ENCODE measurements at regions not wholly inside any gene's neighbourhood (a gene's known extent, or its start where the extent isn't known, plus 50 kb on each side); places are given as distances from the start of the nearest gene placed in this dataset.

DNA sequence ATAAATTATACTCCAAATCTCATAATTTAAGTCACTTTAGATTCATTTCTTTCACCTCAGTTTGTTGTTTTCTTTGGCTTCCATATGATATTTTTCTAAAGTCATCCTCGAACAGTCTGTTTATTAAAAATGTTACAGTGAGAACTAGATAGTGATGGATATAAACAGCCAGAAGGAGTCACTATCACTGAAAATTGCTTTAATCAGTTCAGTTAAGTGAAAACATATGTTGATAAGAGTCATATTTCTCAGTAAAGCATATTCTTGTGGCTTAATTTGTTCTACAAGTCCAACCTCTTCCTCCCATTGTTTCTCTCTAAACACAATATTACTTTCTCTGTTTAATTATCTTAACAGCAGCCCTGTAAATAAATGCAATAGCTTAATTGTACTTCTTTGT lies 427.5 kb upstream of the ALCAM start:
- H3K9me3 ChIP-seq = no peaks in the 10 kb centered on the region
- no peak for DNase-seq
- Mint-ChIP-seq H3K27ac (ENCODE audit: unreplicated experiment) (no peak overlapping the region), H3K4me3 (ENCODE audit: unreplicated experiment) (no peak overlapping the region), H3K4me1 (ENCODE audit: low read depth, unreplicated experiment) (no peaks in the 10 kb centered on the region), H3K27me3 (ENCODE audit: insufficient read depth, unreplicated experiment) (no peaks in the 10 kb centered on the region), H3K9me3 (ENCODE audit: unreplicated experiment) (no peaks in the 10 kb centered on the region), H3K36me3 (ENCODE audit: insufficient read depth, unreplicated experiment) (no peaks in the 10 kb centered on the region)
- TF ChIP-seq, protein P1, sequence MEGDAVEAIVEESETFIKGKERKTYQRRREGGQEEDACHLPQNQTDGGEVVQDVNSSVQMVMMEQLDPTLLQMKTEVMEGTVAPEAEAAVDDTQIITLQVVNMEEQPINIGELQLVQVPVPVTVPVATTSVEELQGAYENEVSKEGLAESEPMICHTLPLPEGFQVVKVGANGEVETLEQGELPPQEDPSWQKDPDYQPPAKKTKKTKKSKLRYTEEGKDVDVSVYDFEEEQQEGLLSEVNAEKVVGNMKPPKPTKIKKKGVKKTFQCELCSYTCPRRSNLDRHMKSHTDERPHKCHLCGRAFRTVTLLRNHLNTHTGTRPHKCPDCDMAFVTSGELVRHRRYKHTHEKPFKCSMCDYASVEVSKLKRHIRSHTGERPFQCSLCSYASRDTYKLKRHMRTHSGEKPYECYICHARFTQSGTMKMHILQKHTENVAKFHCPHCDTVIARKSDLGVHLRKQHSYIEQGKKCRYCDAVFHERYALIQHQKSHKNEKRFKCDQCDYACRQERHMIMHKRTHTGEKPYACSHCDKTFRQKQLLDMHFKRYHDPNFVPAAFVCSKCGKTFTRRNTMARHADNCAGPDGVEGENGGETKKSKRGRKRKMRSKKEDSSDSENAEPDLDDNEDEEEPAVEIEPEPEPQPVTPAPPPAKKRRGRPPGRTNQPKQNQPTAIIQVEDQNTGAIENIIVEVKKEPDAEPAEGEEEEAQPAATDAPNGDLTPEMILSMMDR (IDR thresholded peaks at IDR 0.05; ENCODE audit: insufficient read depth in 1 of 2, low read depth in 1 of 2, low read length in 1 of 2, severe bottlenecking in 1 of 2, unreplicated experiment in 1 of 2) = no peak
- intact Hi-C loops (cut with micrococcal nuclease; ENCODE audit: unreplicated experiment) = no loop called here
- H3K4me1 ChIP-seq = no peaks in the 10 kb centered on the region
- no peaks in the 10 kb centered on the region for H3K27me3 ChIP-seq (replicated peaks; ENCODE audit: control insufficient read depth, insufficient read depth, low read length)
- ChIA-PET POLR2A (no interaction called here), CTCF (no interaction called here)
- H3K4me3 ChIP-seq (ENCODE audit: low read depth, low read length) = no peak overlapping the region
- BruUV-seq (replicated peaks) = no TSS peak
- H3K36me3 ChIP-seq (ENCODE audit: control insufficient read depth, insufficient read depth, low read length) = no peaks in the 10 kb centered on the region

DNA sequence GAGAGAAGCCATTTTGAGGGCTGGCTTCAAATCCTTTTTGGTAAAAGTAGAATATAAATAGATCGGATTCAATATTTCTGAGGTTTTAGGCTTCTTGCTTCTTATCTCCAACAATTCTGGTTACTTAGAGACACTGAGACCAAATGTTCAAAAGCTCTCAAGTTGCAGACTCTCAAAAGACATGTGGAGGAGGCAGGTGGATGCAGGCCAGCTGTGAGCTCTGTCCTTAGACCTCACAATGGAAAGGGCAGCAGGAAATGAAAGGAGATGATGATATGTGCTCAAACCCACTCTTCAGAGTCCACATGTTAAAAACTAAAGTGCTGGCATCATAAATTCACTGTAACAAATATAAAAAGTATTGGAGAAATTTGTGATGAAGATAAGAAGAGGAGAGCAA lies 424.9 kb upstream of the ALCAM start:
- no peaks in the 10 kb centered on the region for H3K4me1 ChIP-seq

DNA sequence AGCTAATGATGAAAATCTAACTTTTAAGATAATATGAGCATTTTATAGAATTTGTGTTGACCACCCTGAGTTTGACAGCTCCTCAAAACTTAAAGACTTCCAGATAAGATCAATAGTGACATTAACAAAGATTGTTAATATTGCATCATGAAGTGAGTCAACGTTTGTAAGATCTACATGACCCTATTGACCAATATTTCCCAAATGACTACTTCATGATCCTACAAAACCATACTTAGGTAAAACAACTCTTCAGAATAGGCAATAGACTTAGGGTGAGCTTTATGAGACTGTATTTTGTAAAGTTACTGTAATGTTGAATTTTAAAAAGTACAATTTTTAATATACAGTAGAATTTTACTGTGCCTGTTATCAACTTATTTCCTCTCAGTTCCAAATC lies 422.7 kb upstream of the ALCAM start:
- Mint-ChIP-seq H3K27me3 (ENCODE audit: insufficient read depth, unreplicated experiment) (no peaks in the 10 kb centered on the region), H3K27ac (ENCODE audit: unreplicated experiment) (no peak overlapping the region), H3K36me3 (ENCODE audit: insufficient read depth, unreplicated experiment) (no peaks in the 10 kb centered on the region), H3K4me1 (ENCODE audit: low read depth, unreplicated experiment) (no peaks in the 10 kb centered on the region), H3K4me3 (ENCODE audit: unreplicated experiment) (no peak overlapping the region), H3K9me3 (ENCODE audit: unreplicated experiment) (no peaks in the 10 kb centered on the region)
- CTCF ChIA-PET = no interaction called here
- no peak for DNase-seq
- H3K9me3 ChIP-seq = no peaks in the 10 kb centered on the region
- no peaks in the 10 kb centered on the region for H3K36me3 ChIP-seq (ENCODE audit: control insufficient read depth, insufficient read depth, low read length)
- no peak overlapping the region for H3K4me3 ChIP-seq (ENCODE audit: low read depth, low read length)
- no peaks in the 10 kb centered on the region for H3K27me3 ChIP-seq (replicated peaks; ENCODE audit: control insufficient read depth, insufficient read depth, low read length)
- no TSS peak for BruUV-seq (replicated peaks)
- POLR2A ChIA-PET = no interaction called here
- H3K4me1 ChIP-seq = no peaks in the 10 kb centered on the region
- TF ChIP-seq, protein P1 (IDR thresholded peaks at IDR 0.05; ENCODE audit: insufficient read depth in 1 of 2, low read depth in 1 of 2, low read length in 1 of 2, severe bottlenecking in 1 of 2, unreplicated experiment in 1 of 2) = no peak
- intact Hi-C loops (cut with micrococcal nuclease; ENCODE audit: unreplicated experiment) = no loop called here

More for the DNA sequence above, 424.9 kb upstream of the ALCAM start:
- TF ChIP-seq, protein P1 (IDR thresholded peaks at IDR 0.05; ENCODE audit: insufficient read depth in 1 of 2, low read depth in 1 of 2, low read length in 1 of 2, severe bottlenecking in 1 of 2, unreplicated experiment in 1 of 2) = no peak
- intact Hi-C loops (cut with micrococcal nuclease; ENCODE audit: unreplicated experiment) = no loop called here
- no peaks in the 10 kb centered on the region for H3K9me3 Mint-ChIP-seq (ENCODE audit: unreplicated experiment)
- no peaks in the 10 kb centered on the region for H3K27me3 Mint-ChIP-seq (ENCODE audit: insufficient read depth, unreplicated experiment)
- Histone ChIP-seq H3K9me3 (no peaks in the 10 kb centered on the region), H3K4me3 (ENCODE audit: low read depth, low read length) (no peak overlapping the region), H3K27me3 (replicated peaks; ENCODE audit: control insufficient read depth, insufficient read depth, low read length) (no peaks in the 10 kb centered on the region), H3K36me3 (ENCODE audit: control insufficient read depth, insufficient read depth, low read length) (no peaks in the 10 kb centered on the region)
- no peaks in the 10 kb centered on the region for H3K4me1 Mint-ChIP-seq (ENCODE audit: low read depth, unreplicated experiment)
- H3K36me3 Mint-ChIP-seq (ENCODE audit: insufficient read depth, unreplicated experiment) = no peaks in the 10 kb centered on the region
- no peak overlapping the region for H3K4me3 Mint-ChIP-seq (ENCODE audit: unreplicated experiment)
- ChIA-PET POLR2A (no interaction called here), CTCF (no interaction called here)
- no peak for DNase-seq
- no TSS peak for BruUV-seq (replicated peaks)
- H3K27ac Mint-ChIP-seq (ENCODE audit: unreplicated experiment) = no peak overlapping the region

Measured in Caco-2 (cell line).